C4-2B (cell line): ENCODE measurements at regions not wholly inside any gene's neighbourhood (a gene's known extent, or its start where the extent isn't known, plus 50 kb on each side); places are given as distances from the start of the nearest gene placed in this dataset.

Experiments used
- ZFX ChIP-seq: fragments of 450-650 bp; IDR thresholded peaks from 2 replicates; pipeline ENCODE4 v1.6.1; 2017
- TF ChIP-seq, protein P1 (sequence below): fragments of 450-650 bp; conservative IDR thresholded peaks from 2 replicates; pipeline ENCODE4 v1.5.1; 2017; ENCODE audit warnings: mild to moderate bottlenecking

DNA sequence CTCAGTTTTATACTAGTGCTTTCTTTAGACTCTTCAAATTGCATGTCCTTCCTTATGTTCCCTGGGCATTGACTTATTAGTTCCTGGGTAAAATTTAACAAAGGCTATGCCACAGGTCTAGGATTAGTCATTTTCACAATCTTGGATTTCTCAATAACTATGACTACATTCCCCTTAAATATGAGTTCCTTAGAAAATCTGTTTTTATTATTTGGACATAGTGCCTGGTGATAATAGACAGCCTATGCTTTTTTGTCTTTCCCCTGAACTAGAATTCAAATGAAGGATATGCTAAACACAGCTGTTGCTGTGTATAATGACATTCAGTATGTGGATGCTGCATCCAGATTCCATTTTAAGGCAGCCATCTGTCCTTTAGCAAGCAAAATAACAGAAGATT lies 1252.8 kb upstream of the GJE1 start:
- TF ChIP-seq, protein P1, sequence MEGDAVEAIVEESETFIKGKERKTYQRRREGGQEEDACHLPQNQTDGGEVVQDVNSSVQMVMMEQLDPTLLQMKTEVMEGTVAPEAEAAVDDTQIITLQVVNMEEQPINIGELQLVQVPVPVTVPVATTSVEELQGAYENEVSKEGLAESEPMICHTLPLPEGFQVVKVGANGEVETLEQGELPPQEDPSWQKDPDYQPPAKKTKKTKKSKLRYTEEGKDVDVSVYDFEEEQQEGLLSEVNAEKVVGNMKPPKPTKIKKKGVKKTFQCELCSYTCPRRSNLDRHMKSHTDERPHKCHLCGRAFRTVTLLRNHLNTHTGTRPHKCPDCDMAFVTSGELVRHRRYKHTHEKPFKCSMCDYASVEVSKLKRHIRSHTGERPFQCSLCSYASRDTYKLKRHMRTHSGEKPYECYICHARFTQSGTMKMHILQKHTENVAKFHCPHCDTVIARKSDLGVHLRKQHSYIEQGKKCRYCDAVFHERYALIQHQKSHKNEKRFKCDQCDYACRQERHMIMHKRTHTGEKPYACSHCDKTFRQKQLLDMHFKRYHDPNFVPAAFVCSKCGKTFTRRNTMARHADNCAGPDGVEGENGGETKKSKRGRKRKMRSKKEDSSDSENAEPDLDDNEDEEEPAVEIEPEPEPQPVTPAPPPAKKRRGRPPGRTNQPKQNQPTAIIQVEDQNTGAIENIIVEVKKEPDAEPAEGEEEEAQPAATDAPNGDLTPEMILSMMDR = no peak
- no peak for TF ChIP-seq ZFX
